GM12878 (cell line): ENCODE measurements at regions not wholly inside any gene's neighbourhood (a gene's known extent, or its start where the extent isn't known, plus 50 kb on each side); places are given as distances from the start of the nearest gene placed in this dataset.

Experiments used
- EGR1 ChIP-seq, 2 experiments: IDR thresholded peaks; 1 replicate in 1 of 2; 2 replicates in 1 of 2; pipeline ENCODE4 v1.6.1; 2011 to 2012; ENCODE audit warnings: low read depth in 2 of 2, low read length in 2 of 2, borderline replicate concordance in 1 of 2, mild to moderate bottlenecking in 1 of 2, moderate library complexity in 1 of 2
- EP300 ChIP-seq, 2 experiments: fragments of 150-350 bp in 1 of 2; IDR thresholded peaks; 2 replicates each; pipeline ENCODE4 v1.6.1; 2011 to 2012; ENCODE audit warnings: low read depth in 2 of 2, low read length in 2 of 2, borderline replicate concordance in 1 of 2, improper control_type of control experiment in 1 of 2, inconsistent platforms in 1 of 2; ENCODE audit not compliant: control insufficient read depth in 1 of 2
- MTA2 ChIP-seq: fragments of 450-650 bp; IDR thresholded peaks from 2 replicates; pipeline ENCODE4 v1.6.1; 2016; ENCODE audit warnings: low read depth, mild to moderate bottlenecking, moderate library complexity
- NFYB ChIP-seq: IDR thresholded peaks from 2 replicates; pipeline ENCODE4 v1.6.1; 2011; ENCODE audit warnings: low read depth, mild to moderate bottlenecking, low read length, improper control_type of control experiment, moderate library complexity; ENCODE audit not compliant: insufficient read depth
- POLR2A ChIP-seq: IDR thresholded peaks from 2 replicates; pipeline ENCODE4 v1.6.1; 2011; ENCODE audit warnings: low read depth, mild to moderate bottlenecking, low read length
- RAD51 ChIP-seq: fragments of 450-650 bp; IDR thresholded peaks from 2 replicates; pipeline ENCODE4 v1.6.1; 2016; ENCODE audit warnings: moderate library complexity, mild to moderate bottlenecking, inconsistent platforms
- YY1 ChIP-seq: IDR thresholded peaks from 2 replicates; pipeline ENCODE4 v1.6.1; 2011; ENCODE audit warnings: low read depth, mild to moderate bottlenecking, low read length
- TF ChIP-seq, protein P1 (sequence below), 3 experiments: IDR thresholded peaks in 2 of 3; conservative IDR thresholded peaks in 1 of 3; 2 replicates each; pipeline ENCODE4 v1.5.1; 2011; ENCODE audit warnings: low read depth in 3 of 3, low read length in 3 of 3, mild to moderate bottlenecking in 3 of 3, control low read depth in 2 of 3, moderate library complexity in 2 of 3, inconsistent platforms in 1 of 3, mixed read lengths in 1 of 3; ENCODE audit not compliant: control insufficient read depth in 2 of 3, insufficient read depth in 1 of 3; ENCODE audit errors: extremely low read depth in 1 of 3
- TF ChIP-seq, protein P2 (sequence below): fragments of 450-650 bp; IDR thresholded peaks from 2 replicates; pipeline ENCODE4 v1.6.1; 2017; ENCODE audit warnings: mild to moderate bottlenecking, moderate library complexity
- TF ChIP-seq, protein P3 (sequence below): IDR thresholded peaks from 2 replicates; pipeline ENCODE4 v1.6.1; 2012; ENCODE audit warnings: mild to moderate bottlenecking, low read depth, low read length

DNA sequence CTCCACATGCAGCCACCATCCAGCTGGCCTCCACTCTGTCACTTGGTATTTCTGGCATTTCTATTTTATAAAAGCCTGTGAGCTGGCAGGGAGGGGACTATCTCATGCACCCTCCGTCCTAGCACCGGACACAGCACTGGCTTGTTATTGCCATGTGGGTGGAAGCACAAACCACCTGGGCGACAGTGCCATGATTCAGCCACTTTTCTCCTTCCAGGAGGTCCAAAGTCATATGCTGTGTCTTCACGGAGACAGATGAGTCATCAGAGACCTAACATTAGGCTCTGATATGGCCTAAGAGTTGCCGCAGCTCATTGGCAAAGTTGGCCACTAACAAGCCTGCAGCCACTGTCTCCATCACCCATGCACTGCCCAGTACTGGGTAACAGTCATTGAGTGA is 1123.0 kb downstream of the VRK1 start:
- TF ChIP-seq, protein P1, sequence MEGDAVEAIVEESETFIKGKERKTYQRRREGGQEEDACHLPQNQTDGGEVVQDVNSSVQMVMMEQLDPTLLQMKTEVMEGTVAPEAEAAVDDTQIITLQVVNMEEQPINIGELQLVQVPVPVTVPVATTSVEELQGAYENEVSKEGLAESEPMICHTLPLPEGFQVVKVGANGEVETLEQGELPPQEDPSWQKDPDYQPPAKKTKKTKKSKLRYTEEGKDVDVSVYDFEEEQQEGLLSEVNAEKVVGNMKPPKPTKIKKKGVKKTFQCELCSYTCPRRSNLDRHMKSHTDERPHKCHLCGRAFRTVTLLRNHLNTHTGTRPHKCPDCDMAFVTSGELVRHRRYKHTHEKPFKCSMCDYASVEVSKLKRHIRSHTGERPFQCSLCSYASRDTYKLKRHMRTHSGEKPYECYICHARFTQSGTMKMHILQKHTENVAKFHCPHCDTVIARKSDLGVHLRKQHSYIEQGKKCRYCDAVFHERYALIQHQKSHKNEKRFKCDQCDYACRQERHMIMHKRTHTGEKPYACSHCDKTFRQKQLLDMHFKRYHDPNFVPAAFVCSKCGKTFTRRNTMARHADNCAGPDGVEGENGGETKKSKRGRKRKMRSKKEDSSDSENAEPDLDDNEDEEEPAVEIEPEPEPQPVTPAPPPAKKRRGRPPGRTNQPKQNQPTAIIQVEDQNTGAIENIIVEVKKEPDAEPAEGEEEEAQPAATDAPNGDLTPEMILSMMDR (IDR thresholded peaks at IDR 0.05 in 2 of 3, conservative IDR thresholded peaks at IDR 0.05 in 1 of 3; ENCODE audit: control insufficient read depth in 2 of 3, extremely low read depth in 1 of 3, insufficient read depth in 1 of 3, low read depth in 3 of 3, low read length in 3 of 3) = no peak
- no peak for TF ChIP-seq EGR1 (IDR thresholded peaks at IDR 0.05; ENCODE audit: borderline replicate concordance in 1 of 2, low read depth in 2 of 2, low read length in 2 of 2)
- TF ChIP-seq MTA2 = no peak
- TF ChIP-seq EP300 (IDR thresholded peaks at IDR 0.05; ENCODE audit: borderline replicate concordance in 1 of 2, control insufficient read depth in 1 of 2, low read depth in 2 of 2, low read length in 2 of 2) = no peak
- no peak for TF ChIP-seq YY1
- TF ChIP-seq, protein P2, sequence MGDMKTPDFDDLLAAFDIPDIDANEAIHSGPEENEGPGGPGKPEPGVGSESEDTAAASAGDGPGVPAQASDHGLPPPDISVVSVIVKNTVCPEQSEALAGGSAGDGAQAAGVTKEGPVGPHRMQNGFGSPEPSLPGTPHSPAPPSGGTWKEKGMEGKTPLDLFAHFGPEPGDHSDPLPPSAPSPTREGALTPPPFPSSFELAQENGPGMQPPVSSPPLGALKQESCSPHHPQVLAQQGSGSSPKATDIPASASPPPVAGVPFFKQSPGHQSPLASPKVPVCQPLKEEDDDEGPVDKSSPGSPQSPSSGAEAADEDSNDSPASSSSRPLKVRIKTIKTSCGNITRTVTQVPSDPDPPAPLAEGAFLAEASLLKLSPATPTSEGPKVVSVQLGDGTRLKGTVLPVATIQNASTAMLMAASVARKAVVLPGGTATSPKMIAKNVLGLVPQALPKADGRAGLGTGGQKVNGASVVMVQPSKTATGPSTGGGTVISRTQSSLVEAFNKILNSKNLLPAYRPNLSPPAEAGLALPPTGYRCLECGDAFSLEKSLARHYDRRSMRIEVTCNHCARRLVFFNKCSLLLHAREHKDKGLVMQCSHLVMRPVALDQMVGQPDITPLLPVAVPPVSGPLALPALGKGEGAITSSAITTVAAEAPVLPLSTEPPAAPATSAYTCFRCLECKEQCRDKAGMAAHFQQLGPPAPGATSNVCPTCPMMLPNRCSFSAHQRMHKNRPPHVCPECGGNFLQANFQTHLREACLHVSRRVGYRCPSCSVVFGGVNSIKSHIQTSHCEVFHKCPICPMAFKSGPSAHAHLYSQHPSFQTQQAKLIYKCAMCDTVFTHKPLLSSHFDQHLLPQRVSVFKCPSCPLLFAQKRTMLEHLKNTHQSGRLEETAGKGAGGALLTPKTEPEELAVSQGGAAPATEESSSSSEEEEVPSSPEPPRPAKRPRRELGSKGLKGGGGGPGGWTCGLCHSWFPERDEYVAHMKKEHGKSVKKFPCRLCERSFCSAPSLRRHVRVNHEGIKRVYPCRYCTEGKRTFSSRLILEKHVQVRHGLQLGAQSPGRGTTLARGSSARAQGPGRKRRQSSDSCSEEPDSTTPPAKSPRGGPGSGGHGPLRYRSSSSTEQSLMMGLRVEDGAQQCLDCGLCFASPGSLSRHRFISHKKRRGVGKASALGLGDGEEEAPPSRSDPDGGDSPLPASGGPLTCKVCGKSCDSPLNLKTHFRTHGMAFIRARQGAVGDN = no peak
- no peak for TF ChIP-seq POLR2A
- TF ChIP-seq, protein P3, sequence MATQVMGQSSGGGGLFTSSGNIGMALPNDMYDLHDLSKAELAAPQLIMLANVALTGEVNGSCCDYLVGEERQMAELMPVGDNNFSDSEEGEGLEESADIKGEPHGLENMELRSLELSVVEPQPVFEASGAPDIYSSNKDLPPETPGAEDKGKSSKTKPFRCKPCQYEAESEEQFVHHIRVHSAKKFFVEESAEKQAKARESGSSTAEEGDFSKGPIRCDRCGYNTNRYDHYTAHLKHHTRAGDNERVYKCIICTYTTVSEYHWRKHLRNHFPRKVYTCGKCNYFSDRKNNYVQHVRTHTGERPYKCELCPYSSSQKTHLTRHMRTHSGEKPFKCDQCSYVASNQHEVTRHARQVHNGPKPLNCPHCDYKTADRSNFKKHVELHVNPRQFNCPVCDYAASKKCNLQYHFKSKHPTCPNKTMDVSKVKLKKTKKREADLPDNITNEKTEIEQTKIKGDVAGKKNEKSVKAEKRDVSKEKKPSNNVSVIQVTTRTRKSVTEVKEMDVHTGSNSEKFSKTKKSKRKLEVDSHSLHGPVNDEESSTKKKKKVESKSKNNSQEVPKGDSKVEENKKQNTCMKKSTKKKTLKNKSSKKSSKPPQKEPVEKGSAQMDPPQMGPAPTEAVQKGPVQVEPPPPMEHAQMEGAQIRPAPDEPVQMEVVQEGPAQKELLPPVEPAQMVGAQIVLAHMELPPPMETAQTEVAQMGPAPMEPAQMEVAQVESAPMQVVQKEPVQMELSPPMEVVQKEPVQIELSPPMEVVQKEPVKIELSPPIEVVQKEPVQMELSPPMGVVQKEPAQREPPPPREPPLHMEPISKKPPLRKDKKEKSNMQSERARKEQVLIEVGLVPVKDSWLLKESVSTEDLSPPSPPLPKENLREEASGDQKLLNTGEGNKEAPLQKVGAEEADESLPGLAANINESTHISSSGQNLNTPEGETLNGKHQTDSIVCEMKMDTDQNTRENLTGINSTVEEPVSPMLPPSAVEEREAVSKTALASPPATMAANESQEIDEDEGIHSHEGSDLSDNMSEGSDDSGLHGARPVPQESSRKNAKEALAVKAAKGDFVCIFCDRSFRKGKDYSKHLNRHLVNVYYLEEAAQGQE = no peak
- no peak for TF ChIP-seq NFYB
- TF ChIP-seq RAD51 = no peak
